Astrocyte of the cerebellum (primary cell): ENCODE measurements at regions not wholly inside any gene's neighbourhood (a gene's known extent, or its start where the extent isn't known, plus 50 kb on each side); places are given as distances from the start of the nearest gene placed in this dataset.

Experiments
- DNase-seq: peaks from one replicate; pipeline ENCODE4 v3.0.0-alpha.2; 2011; ENCODE audit warnings: low read depth
- H3K4me3 ChIP-seq: 2 replicates; pipeline ENCODE4 v1.5.1; 2011; ENCODE audit warnings: mild to moderate bottlenecking, low read depth, low read length, moderate library complexity
- CTCF ChIP-seq: IDR thresholded peaks from 2 replicates; pipeline ENCODE4 v1.5.1; 2012; ENCODE audit warnings: low read length, low read depth, moderate library complexity, mild to moderate bottlenecking; ENCODE audit errors: missing control alignments
- in situ Hi-C: cut with HindIII; loops from 2 replicates; pipeline ENCODE4 v1.10.0; 2017; ENCODE audit warnings: low sequenced_read_pairs

GRCh38 chr4:123469245-123469644 lies 72.7 kb downstream of the SPRY1 start:
- no peak for TF ChIP-seq CTCF
- no peak overlapping the region for H3K4me3 ChIP-seq
- DNase-seq: no peak
- in situ Hi-C loops: no loop called here

- DNase-seq: no peak
- no peak for TF ChIP-seq CTCF
- in situ Hi-C loops: no loop called here
- no peak overlapping the region for H3K4me3 ChIP-seq
Measured at GRCh38 chr4:123469696-123470095, 73.1 kb downstream of the SPRY1 start.

GRCh38 chr4:123470640-123471039 lies 74.0 kb downstream of the SPRY1 start:
- no peak for TF ChIP-seq CTCF
- no peak overlapping the region for H3K4me3 ChIP-seq
- no peak for DNase-seq
- in situ Hi-C loops: no loop called here

- DNase-seq: no peak
- TF ChIP-seq CTCF: no peak
- in situ Hi-C loops: no loop called here
- H3K4me3 ChIP-seq: no peak overlapping the region
Measured at GRCh38 chr4:123471655-123472369, 75.2 kb downstream of the SPRY1 start.

GRCh38 chr4:123474817-123475216 lies 78.2 kb downstream of the SPRY1 start:
- no peak for DNase-seq
- no peak for TF ChIP-seq CTCF
- in situ Hi-C loops: no loop called here

GRCh38 chr4:123476089-123476488 lies 79.5 kb downstream of the SPRY1 start:
- in situ Hi-C loops: no loop called here
- TF ChIP-seq CTCF: no peak
- H3K4me3 ChIP-seq: no peak overlapping the region
- no peak for DNase-seq

More at GRCh38 chr4:123474817-123475216, 78.2 kb downstream of the SPRY1 start:
- no peak overlapping the region for H3K4me3 ChIP-seq
